WTC11 (cell line): ENCODE measurements at regions not wholly inside any gene's neighbourhood (a gene's known extent, or its start where the extent isn't known, plus 50 kb on each side); places are given as distances from the start of the nearest gene placed in this dataset.

Source experiments
- ATF2 ChIP-seq: sonication (generic); formaldehyde crosslinking; IDR thresholded peaks from 2 replicates; pipeline ENCODE4 v1.8.1; 2022; ENCODE audit warnings: low read depth, missing genetic modification reagents, borderline replicate concordance
- CREB1 ChIP-seq: sonication (generic); formaldehyde crosslinking; IDR thresholded peaks from 2 replicates; pipeline ENCODE4 v1.8.0; 2023; ENCODE audit warnings: mild to moderate bottlenecking, missing genetic modification reagents
- CREM ChIP-seq: sonication (generic); formaldehyde crosslinking; IDR thresholded peaks from 2 replicates; pipeline ENCODE4 v1.8.1; 2022; ENCODE audit warnings: mild to moderate bottlenecking, missing genetic modification reagents, moderate library complexity
- CTCF ChIP-seq: fragments of 200-600 bp; IDR thresholded peaks from 2 replicates; pipeline ENCODE4 v1.8.0; 2022; ENCODE audit warnings: antibody characterized with exemption
- IRF1 ChIP-seq: sonication (generic); formaldehyde crosslinking; IDR thresholded peaks from 2 replicates; pipeline ENCODE4 v1.8.0; 2023; ENCODE audit warnings: missing genetic modification reagents
- NR1H2 ChIP-seq: sonication (generic); formaldehyde crosslinking; IDR thresholded peaks from 2 replicates; pipeline ENCODE4 v1.9.0; 2021; ENCODE audit warnings: mild to moderate bottlenecking, moderate library complexity, missing genetic modification reagents
- NR2C2 ChIP-seq: sonication (generic); formaldehyde crosslinking; IDR thresholded peaks from 2 replicates; pipeline ENCODE4 v1.8.0; 2022; ENCODE audit warnings: mild to moderate bottlenecking, missing genetic modification reagents
- STAT6 ChIP-seq: sonication (generic); formaldehyde crosslinking; conservative IDR thresholded peaks from 2 replicates; pipeline ENCODE4 v1.8.1; 2023; ENCODE audit warnings: mild to moderate bottlenecking, low read depth, missing genetic modification reagents, moderate library complexity
- TEAD1 ChIP-seq: sonication (generic); formaldehyde crosslinking; IDR thresholded peaks from 2 replicates; pipeline ENCODE4 v1.8.0; 2022; ENCODE audit warnings: mild to moderate bottlenecking, missing genetic modification reagents
- TEAD4 ChIP-seq: sonication (generic); formaldehyde crosslinking; IDR thresholded peaks from 2 replicates; pipeline ENCODE4 v1.8.0; 2022; ENCODE audit warnings: mild to moderate bottlenecking, missing genetic modification reagents
- USF1 ChIP-seq: sonication (generic); formaldehyde crosslinking; IDR thresholded peaks from 2 replicates; pipeline ENCODE4 v1.8.0; 2022; ENCODE audit warnings: mild to moderate bottlenecking, missing genetic modification reagents
- USF2 ChIP-seq: sonication (generic); formaldehyde crosslinking; IDR thresholded peaks from 2 replicates; pipeline ENCODE4 v1.8.1; 2023; ENCODE audit warnings: mild to moderate bottlenecking, missing genetic modification reagents, moderate library complexity

- TF ChIP-seq STAT6 (CRISPR knock-in tag) (no peak), CREM (CRISPR knock-in tag) (no peak), NR2C2 (CRISPR knock-in tag) (no peak), NR1H2 (CRISPR knock-in tag) (no peak), CTCF (no peak), USF1 (no peak), USF2 (CRISPR knock-in tag) (no peak), CREB1 (CRISPR knock-in tag) (no peak), ATF2 (CRISPR knock-in tag) (no peak), TEAD1 (CRISPR knock-in tag) (no peak), TEAD4 (CRISPR knock-in tag) (no peak), IRF1 (CRISPR knock-in tag) (no peak)
Measured at GRCh38 chr22:25364281-25364680, 144.8 kb downstream of the CRYBB2 start.
